C1 segment of cervical spinal cord (tissue), 14 donors: ENCODE measurements at regions not wholly inside any gene's neighbourhood (a gene's known extent, or its start where the extent isn't known, plus 50 kb on each side); places are given as distances from the start of the nearest gene placed in this dataset.
"Not testable (repeated sequence)": the region's sequence is repeated elsewhere in the genome, so short reads cannot be mapped to it uniquely, and the experiment has no call there.

ENCODE experiments used
- DNase-seq, 14 donors: peaks; one replicate each; lab custom pipeline; 2025; lab: John Stamatoyannopoulos, UW

DNA sequence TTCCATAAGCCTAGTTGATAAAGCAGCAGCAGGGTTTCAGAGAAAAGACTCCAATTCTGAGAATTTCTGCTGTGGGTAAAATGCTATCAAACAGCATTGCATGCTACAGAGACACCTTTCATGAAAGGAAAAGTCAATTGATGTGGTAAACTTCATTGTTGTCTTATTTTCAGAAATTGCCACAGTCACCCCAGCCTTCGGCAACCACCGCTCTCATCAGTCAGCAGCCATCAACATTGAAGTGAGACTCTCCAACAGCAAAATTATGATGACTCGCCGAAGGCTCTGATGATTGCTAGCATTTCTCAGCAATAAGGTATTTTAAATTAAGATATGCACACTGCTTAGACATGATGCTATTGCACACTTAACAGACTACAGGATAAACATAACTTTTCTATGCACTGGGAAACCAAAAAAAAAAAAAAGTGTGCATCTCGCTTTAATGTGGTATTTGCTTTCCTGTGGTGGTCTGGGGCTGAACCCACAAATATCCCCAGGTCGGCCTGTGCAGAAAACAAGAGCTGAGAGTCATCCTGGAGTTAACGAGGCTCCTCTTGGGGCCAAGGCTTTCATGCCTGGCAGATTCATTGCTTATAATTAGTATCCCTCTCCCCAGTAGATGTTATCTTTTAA is 192.1 kb downstream of the CTTN start:
- no peak for DNase-seq

DNA sequence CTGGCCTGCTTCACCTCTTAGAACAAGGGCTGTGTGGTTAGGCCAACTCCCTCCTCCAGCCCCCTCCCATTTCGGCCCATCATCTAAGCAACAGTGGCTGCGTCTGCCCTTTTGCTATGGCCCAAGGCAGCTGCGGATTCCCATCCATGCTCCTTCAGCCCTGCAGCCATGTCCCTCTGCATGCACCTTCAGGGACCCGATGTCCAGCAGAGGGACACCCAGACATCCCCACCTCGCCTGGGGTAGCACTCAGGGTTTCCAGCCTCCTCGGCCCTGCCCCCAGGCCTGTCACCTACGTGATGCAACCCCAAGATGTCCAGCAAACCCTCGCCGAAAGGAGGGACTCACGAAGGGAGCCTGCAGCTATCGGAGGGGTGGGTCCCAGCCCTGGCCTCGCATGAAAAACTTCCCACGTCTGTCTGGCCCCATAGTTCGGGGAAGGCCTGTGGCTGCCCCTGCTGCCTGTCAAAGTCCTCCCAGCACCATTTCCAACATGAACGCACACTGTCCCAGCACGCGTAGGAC is 194.4 kb downstream of the CTTN start:
- no peak for DNase-seq

DNA sequence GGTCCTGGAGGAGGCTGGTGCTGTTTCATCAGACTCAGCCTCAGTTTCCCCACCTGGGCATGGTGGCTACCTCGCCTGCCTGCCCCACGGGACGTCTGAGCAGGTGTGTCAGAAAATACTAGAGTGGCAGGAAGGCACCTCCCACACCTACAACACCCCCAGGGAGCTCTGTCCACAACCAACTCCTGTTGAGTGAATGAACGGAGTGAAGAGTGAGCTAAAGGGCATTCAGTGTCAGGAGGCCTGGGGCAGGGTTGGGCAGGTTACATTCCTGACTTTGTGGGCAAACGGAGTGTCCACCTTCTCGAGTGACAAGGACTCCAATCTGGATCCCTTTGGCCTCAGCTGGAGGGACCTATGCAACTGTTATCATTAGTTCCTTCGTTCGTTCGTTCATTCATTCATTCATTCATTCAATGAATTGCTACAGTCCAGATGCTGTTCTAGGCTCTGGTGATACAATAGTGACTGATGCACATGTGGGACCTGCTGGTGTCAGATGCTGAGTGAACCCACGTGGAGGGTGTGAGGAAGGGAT is 195.2 kb downstream of the CTTN start:
- DNase-seq = no peak

DNA sequence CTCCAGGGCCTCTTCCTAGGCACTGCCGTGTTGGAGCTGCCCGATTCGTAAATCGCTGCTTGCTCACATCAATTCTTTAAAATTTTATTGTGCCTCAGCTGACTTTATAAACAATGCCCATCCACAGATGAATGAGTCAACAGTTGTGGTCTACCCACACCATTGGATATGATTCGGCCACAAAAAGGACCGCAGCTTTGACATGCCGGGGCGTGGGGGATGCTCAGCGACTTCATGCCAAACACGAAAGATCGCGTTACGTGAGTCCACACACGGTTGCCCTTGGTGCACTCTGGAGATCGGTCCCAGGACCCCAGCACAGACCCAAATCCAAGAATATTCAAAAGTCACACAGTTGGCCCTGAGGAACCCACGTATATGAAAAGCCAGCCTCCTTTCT is 195.7 kb downstream of the CTTN start:
- no peak for DNase-seq

DNA sequence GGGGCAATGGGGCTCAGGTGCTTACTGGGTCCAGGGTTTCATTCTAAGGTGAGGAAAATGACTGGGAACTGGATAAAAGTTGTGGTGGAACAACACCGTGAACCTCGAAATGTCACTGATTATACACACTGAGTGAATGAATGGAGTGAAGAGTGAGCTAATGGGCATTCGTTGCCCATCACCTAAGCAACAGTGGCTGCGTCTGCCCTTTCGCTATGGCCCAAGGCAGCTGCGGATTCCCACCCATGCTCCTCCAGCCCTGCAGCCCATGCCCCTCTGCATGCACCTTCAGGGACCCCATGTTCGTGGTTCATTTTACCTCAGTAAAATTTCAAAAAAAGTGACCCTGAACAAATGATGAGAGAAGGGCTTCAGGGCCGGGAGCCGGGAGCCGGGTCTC is 196.3 kb downstream of the CTTN start:
- no peak for DNase-seq

DNA sequence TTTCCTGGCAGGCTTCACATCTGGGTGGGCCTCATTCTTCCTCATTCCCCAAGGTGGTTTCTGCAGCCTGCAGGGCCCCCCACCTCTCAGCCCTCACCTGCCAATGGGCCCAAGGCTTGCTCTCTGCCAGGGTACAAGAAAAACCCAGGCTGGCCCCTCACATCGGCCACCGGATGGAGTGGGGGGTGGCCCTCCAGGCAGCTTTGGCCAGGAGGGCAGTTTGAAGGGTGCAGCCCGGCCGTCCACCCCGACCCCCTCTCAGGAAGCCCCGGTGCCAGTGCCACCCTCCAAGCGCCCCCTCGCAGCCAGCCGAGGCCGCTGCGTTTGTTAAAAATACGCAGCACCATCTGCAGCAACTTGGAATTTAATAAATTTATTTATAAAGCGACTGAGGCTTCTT is 196.7 kb downstream of the CTTN start:
- no peak for DNase-seq

DNA sequence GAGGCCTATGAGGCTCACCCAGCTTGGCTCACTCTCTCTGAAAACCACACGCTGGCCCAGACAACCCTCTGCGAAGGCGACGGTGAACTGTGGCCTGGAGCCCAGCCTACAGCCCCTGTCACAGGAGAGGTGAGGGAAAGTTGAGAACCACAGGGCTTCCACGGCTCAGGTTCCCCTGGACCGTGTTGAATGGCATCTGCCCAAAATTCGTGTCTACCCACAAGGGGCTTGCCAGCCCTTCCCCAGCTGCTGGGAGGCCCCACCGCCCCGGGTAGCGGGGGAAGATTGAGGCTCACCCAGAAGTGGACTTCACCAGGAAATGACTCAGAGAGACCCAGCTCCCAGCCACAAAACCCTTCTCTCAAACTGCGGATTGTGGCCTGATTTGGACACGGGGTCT is 197.1 kb downstream of the CTTN start:
- DNase-seq = no peak

DNA sequence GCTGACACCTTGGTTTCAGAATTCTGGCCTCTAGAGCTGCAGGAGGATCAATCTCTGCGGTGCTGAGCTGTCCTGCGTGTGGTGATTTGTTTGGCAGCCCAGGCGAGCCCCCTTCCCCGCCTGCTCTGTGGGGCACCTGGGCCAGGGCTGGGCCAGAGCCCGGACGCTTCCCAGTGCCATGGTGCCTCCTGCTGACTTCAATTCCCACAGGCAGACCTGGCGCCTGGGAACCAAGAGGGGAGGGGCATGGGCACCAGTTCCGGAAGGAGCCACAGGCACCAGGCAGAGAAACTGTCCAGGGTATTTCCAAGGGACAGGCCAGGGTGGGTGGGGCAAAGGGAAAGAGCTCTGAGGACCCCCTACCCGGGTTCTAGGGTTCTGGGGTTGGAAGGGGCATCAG is 197.8 kb downstream of the CTTN start:
- DNase-seq = peak in 1 of 14 donors; percentile 35

DNA sequence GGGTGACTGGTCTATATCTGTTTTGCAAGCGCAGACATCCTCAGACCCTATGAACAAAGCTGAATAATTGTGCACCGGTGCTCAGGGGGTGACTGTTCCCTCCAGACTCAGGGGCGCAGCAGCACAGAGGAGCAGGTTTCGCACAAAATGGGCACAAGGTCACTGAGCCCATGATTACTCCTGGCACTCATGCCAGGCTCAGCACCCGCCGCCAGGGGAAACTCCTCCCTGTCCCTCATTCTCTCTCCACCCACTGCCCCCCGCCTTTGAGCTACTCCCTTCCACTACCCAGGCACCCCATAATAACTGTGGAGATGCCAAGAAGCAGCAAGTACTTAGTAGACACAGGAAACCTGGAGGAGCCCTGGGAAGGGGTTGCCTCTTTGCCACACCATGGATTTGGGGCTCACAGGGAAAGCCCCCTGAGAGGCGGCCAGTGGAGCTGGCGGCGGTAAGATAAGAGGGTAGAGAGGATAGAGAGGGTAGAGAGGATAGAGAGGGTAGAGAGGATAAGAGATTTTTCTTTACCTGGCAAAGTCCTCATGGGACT is 198.8 kb downstream of the CTTN start:
- DNase-seq = no peak

DNA sequence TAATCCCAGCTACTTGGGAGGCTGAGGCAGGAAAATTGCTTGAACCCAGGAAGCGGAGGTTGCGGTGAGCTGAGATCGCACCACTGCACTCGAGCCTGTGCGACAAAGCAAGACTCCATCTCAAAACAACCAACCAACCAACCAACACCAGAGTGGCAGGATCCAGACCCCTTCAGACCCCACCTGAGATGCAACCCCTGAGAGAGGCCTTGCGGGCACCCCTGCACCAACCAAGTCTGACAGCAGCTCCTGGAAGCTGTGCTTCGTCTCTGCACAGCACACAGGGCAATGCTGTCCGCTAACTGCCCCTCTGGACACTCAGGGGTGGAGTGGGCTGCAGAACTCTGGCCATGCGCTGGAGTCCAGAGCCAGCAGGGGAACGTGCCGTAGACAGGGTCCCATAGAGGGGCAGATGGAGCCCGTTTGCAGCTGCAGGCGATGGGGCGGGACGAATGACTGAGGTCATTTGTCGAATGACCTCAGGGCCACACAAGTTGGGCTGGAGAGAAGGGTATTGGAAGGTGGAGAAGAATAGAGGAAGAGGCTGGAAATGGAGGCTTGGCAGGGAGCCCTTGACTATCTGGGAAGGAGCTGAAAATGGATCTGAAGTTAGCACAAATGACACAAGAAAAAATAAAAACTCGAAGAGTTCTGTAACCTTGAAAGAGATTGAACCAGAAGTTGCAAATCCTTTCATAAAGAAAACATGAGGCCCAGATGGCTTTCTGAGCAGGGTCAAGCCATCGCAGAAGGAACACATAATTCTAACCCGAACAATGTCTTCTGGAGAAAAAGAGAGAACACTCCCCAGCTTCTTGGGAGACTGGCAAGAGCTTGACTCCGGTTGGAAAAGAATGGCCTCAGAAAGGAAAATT is 199.7 kb downstream of the CTTN start:
- DNase-seq = no peak

DNA sequence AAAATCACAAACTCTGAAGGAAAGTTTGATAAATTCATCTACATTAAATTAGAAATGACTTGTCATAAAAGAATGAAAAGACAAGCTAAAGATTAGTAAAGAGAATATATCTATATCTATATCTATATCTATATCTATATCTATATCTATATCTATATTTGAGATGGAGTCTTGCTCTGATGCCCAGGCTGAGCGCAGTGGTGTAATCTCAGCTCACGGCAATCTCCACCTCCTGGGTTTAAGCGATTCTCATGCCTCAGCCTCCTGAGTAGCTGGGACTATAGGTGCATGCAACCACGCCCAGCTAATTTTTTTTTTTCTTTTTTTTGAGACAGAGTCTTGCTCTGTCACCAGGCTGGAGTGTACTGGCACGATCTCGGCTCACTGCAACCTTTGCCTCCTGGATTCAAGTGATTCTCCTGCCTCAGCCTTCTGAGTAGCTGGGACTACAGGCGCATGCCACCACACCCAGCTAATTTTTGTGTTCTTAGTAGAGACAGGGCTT is 202.6 kb downstream of the CTTN start:
- DNase-seq = not testable (repeated sequence)

DNA sequence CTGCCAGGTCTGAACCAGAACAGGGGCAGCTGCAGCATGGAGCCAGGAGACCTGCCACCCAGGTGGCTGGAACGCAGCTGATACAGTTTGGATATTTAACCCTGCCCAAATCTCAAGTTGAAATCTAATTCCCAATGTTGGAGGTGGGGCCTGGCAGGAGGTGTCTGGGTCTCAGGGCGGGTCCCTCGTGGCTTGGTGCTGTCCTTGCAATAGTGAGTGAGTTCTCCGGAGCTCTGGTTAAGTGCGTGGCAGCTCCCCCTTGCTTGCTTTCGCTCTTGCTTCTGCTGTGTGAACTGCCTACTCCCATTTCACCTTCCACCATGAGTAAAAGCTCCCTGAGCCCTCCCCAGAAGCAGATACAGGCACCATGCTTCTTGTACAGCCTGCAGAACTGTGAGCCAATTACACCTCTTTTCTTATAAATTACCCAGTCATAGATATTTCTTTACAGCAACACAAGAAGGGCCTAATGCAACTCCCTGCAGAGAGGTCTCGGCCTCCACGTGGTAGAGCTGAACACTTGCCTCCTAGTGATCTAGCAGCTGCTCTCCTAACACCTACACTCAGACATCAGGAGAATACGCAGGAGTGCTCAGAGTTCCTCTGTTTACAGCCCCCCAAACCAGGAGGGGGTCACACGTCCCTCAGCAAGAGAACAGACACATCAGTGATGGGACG is 203.7 kb downstream of the CTTN start:
- DNase-seq = no peak

DNA sequence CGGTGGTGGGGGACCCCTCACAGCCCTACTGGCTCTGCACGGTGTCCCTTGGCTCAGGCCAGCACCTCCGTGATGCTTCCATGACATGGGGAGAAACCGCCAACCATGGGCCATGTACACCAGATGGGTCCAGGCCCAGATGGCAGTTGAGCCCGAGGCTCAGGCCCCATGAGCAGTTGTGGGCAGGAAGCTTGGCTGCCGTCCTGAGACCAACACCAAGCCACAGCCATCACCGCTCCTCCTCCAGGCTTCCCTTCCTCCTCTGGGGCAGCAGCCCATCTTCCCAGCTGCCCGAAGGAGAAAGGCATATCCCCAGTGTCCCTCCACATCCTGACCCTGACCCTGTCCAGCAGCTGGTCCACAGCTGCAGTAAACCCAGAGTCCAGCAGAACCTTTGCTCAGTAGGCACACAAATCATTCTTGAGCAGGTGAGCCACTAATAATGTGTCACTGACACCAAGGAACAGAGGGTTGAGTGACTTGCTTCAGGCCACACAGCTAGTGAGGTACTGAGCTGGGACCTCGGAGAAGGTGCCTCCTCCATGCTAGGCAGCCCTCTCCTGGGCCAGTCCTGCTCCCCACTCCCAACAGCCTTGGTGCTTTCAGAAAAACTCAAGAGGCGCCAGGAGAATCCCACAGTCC is 204.9 kb downstream of the CTTN start:
- DNase-seq = no peak

DNA sequence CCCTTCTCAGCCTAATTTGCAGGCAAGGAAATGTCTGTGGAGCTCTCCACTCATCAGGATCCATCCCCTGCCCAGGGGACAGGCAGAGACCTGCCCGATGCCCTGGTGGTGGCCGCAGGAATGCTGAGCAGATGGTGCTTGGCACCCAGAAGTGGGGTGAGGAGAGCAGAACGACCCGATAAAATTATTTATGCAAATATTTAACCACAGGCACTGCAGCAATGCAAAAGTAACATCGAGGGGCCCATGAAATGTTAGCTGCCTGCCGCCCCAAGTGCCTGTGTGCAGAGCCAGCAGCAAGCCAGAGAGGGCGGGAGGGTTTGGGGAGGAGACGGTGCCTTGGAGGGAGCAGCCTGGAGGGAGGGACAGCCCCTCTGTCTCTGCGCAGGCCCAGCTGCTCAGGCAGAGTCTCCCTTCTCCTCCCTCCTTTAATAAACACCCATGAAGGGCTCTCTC is 205.5 kb downstream of the CTTN start:
- no peak for DNase-seq

DNA sequence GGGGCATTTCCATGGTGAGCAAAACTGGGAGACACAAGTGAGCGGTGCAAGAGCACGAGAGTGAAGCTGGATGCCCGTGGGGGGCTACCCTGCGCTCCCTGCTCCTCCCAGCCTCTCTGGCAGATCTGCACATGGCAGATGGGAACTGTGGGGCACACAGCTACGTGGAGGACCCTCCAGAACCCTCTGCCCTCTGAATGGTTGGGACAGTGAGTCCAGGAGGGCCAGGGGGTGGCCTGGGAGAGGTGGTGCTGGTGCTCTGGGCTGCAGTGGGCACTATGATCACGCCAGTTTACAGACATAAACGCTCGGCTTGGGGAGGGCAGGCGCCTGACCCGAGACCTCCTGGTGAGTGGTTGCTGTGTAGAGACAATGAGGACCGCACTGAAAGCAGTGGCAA is 205.9 kb downstream of the CTTN start:
- no peak for DNase-seq

DNA sequence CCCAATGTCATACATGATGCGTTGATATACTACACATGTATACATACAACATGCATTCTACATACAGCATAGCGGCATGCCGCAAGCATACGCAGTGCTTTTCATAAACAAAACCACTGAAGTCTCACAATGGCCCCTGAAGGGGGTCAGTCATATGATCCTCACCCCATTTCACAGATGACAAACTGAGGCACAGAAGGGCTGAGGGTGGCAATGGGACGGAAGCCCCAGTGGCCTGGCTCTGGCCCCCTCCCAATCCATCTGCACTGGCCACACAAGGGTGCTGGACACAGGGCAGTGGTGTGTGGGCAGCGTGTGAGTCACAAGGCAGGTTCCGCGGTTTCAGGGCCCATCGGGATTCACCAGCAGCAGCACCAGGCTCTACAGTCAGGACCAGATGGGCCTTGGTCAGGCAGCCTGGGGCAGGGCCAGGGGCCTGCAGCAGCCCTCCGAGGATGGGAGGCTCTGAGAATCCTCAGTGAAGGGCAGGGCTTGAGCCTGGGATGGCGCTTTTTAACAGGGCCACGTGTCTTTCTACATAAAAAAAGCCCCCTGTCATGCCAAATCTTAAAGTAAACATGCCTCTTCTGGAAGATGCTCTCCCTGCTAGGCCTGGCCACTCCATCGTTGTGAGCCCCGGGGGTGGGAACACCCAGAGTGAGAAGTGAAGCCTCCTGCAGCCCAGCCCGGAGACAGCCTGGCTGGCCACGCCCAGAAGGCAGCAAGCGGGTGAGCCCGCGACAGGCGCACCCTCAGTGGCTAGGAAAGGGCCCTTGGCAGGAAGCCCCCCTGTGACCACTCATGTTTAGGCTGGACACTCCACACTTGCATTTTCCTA is 206.5 kb downstream of the CTTN start:
- no peak for DNase-seq

DNA sequence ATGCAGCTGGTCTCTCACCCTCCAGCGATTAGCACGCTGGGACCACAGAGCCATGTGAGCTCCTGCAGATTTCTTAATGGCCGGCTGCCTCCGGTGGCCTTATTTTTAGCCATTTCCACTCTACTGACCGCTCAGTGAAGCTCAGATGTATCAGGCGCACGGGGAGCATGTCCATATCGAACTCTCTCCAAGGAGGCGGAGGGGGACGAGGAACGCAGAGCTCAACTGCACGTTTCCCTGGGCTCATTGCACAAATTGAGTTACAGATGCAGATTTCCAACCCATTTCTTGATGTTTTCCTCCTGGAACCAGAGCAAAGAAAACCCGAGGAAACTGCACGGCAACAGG is 207.1 kb downstream of the CTTN start:
- no peak for DNase-seq

DNA sequence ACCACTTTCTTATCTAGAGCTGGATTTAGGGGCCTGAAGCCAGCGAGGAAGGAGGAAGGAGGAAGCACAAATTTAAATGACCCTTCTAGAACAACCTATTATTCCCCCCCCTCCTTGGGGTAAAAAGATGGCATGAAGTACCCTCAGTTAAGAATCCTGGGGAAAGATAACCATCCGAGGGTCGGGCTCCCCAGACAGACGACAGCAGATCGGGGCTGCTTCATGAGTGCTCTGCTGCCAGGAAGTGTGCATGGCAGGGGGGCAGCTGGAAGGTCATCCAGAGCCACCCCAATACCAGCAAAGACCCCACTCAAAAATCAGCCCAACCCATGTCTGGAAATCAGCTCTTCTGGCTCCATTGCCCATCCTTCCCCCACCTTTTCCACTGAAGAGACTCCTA is 207.5 kb downstream of the CTTN start:
- no peak for DNase-seq

DNA sequence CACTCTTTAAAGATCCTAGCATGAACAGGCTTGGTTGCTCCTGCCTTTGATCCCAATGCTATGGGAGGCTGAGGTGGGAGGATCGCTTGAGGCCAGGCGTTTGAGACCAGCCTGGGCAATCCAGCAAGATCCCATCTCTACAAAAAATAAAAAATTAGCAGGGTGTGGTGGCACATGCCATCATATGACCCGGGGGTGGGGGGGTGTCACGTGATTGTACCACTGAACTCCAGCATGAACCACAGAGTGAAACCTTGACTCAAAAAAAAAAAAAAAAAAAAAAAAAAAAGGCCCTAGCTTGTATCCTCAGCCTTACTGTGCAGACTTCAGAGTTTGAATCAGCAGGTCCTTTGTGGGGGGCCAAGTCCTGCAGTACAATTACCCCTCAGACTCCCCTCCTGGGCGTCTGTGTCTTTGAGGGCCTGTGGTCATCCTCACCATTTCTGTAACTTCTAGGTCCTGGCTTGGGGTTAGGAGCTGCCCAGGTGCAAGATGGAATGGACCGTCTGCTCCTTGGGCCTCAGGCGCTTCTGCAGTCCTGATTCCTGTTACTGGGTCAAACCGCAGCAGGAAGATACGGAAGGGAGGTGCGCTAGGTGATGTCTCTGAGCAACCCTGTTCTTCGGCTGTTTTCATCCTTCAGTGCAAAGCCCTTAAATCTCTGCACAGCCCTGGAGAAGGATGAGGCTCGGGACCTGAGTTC is 208.1 kb downstream of the CTTN start:
- no peak for DNase-seq

DNA sequence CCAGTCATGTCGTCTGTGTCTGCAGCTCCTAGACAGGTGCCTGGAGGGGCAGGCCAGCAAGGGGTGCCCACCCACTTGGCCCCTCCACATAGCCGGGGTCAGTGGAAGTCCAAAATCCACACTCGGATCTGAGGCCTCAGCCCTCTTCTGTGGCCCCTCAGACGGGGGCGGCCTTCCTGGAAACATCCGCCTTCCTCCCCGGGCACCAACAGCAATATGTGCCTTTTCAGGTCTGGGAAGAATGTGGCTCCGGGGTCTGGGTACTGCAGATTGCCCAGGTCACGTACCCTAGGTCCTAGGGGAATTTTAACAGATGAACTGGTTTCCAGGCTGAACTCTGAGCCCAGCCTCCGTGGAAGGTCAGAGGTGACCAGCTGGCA is 208.6 kb downstream of the CTTN start:
- no peak for DNase-seq
